ENCODE measurements at regions not wholly inside any gene's neighbourhood (a gene's known extent, or its start where the extent isn't known, plus 50 kb on each side); places are given as distances from the start of the nearest gene placed in this dataset.

- no peak for TF ChIP-seq CTCF (conservative IDR thresholded peaks at IDR 0.05; ENCODE audit: low read depth, low read length)
- no peak for TF ChIP-seq EZH2 (IDR thresholded peaks at IDR 0.05; ENCODE audit: borderline replicate concordance, low read depth, low read length, poor library complexity, severe bottlenecking)
Measured at GRCh38 chr5:24732184-24732583, 87.4 kb upstream of the CDH10 start.

All from A673 (cell line).